SH-SY5Y (cell line): ENCODE measurements at regions not wholly inside any gene's neighbourhood (a gene's known extent, or its start where the extent isn't known, plus 50 kb on each side); places are given as distances from the start of the nearest gene placed in this dataset.
A peak's percentile ranks its signal among the peaks of the same experiment; 100 is the strongest.

Experiments used
- GATA2 ChIP-seq: IDR thresholded peaks from 2 replicates; pipeline ENCODE4 v1.6.1; 2011; ENCODE audit warnings: mild to moderate bottlenecking, low read depth, low read length
- GATA3 ChIP-seq: IDR thresholded peaks from 2 replicates; pipeline ENCODE4 v1.6.1; 2011; ENCODE audit warnings: low read depth, mild to moderate bottlenecking, low read length, moderate library complexity

DNA sequence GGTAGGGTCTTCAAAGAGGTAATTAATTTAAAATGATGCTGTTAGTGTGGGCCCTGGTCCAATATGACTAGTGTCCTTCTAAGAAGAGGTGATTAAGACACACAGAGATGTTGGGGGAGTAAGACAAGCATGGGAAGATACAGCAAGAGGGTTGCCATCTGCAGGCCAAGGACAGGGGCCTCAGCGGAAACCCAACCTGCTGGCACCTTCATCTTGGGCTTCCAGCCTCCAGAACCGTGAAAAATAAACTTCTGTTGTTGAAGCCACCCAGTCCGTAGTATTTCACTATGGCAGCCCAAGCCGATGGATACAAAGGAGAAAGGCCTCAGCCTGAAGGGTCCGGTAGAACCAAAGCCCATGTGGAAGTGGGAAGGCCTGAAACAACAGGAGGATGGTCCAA is 161.7 kb upstream of the UBE2E1 start:
- no peak for TF ChIP-seq GATA2
- no peak for TF ChIP-seq GATA3

DNA sequence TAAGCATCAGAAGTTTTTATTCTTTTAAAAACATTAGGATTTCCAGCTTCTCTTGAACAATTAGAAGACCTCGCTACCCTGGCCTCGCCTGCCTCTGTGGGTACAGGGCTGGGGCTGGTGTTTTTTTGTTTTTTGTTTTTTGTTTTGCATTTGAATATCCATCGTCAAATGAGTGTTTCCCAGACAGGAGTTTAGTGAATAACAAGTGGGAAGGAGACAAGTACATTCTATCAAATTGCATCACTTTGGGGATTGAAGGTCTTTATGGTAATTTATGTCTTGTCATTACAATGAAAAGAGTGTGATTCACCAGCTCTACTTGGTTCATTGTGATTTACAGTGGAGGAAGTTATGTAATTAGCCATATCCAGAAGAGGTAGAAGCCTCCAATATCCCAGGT is 161.1 kb upstream of the UBE2E1 start:
- TF ChIP-seq GATA3 = no peak
- TF ChIP-seq GATA2 = no peak

GRCh38 chr3:23645533-23646183 is 160.1 kb upstream of the UBE2E1 start:
- TF ChIP-seq GATA2 = no peak
- TF ChIP-seq GATA3 = no peak

DNA sequence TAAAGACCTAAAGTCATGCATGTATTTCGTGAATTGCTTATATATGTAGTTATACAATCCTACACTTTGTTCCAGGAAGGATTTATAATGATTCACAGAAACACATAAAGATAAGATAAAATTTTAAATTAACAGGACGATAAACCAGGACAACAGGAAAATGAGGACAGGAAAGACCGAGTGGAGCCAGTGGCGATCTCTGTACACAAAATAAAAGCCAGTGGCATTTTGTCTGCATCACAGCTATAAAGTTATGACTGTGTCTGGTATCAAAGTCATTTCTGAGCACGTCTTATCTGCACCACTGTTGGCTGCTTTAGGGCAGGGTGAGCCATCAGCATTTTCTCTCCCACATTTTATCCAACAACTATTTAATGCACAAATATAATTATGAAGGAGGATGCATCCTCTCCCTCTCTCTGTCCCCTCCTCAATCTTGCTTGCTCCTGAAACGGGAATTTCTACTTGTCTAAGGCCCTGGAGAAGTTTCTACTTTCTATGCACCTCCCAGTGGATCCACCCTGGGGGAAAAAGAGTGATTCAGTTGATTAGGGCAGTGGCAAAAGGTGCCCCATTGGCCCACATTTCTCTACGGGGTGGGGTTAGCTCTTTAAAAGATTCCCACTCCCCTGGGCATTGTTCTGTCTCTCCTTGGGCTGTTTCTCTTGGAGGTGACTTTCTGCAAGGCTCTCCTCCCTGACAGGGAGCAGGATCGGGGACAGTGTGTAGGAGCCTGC is 159.4 kb upstream of the UBE2E1 start:
- TF ChIP-seq GATA2 (peak; percentile 61), GATA3 (no peak)

GRCh38 chr3:23647706-23648258 is 158.0 kb upstream of the UBE2E1 start:
- no peak for TF ChIP-seq GATA3

DNA sequence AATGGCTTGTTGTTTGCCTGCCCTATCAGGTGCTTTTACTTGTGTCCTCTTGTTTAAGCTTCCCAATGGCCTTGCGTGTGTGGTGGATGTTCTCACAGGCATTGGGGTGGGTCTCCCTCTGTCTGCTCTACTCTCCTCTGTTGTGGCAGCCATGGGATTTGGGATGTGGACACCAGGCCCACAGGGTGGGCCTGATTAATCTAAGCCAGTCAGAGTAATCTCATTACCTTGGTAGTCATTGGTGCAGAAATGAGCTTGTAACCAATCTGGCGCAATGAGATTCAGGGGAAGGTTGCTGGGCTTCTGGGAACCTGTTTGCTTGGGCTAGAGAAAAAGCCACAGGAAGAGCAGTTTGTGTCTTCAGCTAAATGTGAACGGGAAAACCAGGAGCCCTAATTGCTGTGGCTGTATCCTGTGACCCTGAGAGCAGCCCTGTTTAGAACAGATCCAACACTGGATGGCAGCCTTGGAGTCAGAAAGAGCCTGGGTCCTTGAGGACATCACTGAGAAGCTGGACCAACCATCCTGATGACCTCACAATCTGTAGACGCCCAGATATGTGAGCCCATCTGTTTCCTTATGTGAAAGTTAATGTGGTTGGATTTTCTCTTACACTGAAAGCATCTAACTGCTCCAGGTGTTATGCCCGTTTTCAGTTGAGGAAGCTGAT is 157.3 kb upstream of the UBE2E1 start:
- TF ChIP-seq GATA3 (no peak), GATA2 (no peak)

- TF ChIP-seq GATA3 (no peak), GATA2 (no peak)
Observed at GRCh38 chr3:23648996-23649395, 156.8 kb upstream of the UBE2E1 start.

GRCh38 chr3:23649448-23649847 is 156.3 kb upstream of the UBE2E1 start:
- TF ChIP-seq GATA2 (no peak), GATA3 (no peak)

DNA sequence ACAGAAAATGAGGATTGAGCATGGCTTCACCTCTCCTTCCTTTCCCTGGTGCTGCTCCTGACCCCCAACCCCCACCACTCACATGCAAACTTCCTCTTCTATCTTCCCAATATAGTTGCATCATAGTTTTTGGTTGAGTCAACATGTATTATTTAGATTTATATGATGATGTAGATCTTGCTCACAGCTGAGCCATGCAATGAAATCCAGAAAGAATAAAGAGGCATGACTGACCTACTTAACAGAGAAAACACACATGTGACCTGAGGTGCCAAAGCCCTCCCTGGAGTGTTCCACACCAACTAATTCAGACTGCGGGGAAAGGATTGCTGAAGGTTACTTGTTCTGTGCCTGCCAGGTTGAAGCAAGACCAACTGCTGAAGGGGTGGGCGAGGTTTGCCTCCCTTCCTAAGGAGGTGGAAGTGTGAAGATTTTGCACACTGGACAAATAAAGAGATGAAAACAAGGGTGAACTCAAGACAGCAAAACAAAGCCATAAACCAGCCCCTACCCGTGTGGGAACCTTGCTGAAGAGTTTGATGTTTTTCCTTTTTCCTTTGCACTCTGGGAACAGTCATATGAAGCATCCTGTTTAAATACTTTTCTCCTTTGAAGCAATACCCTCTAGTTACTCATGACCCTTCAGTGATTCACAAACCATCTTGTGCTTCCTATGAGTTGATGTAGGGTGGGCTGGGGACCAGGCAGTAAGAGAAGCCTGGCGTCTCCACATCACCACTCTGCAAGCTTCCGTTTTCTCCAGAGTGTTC is 155.2 kb upstream of the UBE2E1 start:
- TF ChIP-seq GATA2 (no peak), GATA3 (no peak)

DNA sequence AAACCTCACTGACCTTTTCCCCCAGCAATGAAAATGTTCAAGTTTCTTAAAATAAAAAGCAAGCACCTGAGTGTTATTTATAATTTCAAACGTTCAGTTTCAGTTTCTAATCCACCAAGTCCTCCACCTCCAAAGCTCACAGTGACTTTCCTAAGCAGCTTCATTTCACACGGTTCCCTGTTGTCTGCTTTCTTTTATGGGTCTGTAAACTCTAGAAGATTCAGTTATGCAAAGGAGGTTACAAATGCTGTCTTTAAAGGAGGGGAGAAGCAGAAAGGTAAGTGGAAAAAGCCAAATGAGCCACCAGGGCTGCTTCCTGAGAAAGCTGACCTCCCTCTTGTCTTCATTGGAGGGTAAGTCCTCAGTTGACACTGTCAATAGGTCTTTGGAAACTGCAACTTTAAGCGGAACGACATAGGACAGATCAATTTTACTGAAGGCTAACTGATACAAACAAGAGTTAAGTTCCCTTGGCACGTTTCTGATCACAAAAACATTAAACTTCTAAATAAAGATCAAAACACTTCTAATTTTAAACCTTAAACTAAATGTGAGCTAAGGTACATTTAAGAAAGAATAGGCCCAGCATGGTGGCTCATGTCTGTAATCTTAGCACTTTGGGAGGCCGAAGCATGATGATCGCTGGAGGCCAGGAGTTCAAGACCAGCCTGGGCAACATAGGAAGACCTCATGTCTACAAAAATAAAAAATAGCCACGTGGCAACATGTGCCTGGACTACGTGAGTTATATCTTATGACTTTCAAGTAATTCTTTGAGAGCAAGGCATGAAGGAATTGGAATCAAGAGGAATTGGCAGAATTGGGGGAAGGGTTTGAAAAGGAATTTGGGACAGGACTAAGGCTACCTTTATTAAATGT is 151.9 kb upstream of the UBE2E1 start:
- TF ChIP-seq GATA3 (no peak), GATA2 (no peak)

GRCh38 chr3:23654571-23654970 is 151.2 kb upstream of the UBE2E1 start:
- no peak for TF ChIP-seq GATA3
- TF ChIP-seq GATA2 = no peak

DNA sequence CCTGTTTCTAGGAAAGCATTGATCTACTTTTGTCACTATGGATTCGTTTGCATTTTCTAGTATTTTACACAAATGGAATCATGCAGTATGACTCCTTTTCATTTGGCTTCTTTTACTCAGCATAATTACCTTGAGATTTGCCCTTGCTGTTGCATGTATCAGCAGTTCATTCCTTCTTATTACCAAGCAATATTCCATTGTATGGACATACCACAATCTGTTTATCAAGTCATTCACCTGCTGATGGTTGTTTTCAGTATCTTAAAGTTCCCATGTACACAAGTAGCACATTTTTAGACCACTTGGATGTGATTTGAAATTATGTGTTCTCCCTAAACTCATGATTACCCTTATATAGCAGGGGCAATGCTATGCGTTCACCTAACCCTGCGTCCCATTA is 150.0 kb upstream of the UBE2E1 start:
- TF ChIP-seq GATA2 = no peak
- TF ChIP-seq GATA3 = no peak

DNA sequence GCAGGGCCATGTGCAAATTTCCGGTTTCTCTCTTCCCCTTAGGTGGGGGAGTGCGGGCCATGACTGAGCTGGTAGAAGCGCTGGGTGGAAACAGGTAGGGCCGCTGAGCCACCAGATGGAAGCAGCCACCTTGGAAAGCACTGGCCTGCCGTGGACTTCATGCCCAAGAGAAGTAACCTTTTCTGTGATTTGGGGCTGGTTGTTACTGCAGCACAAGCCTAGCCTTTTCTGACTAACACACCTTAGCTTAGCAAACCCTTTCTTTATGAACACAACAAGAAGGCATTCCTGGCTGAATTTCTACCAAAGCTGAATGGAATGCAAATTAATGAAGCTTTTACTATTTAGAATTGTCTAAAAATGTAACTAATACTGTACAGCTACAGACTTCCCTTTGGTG is 149.6 kb upstream of the UBE2E1 start:
- TF ChIP-seq GATA2 (no peak), GATA3 (no peak)
